Muscle layer of colon (tissue), 2 donors: ENCODE measurements at regions not wholly inside any gene's neighbourhood (a gene's known extent, or its start where the extent isn't known, plus 50 kb on each side); places are given as distances from the start of the nearest gene placed in this dataset.

ENCODE experiments used
- H3K27ac ChIP-seq: one replicate; pipeline ENCODE4 v1.7.0; 2013; ENCODE audit warnings: low read depth, mild to moderate bottlenecking, low read length, moderate library complexity
- H3K27me3 ChIP-seq, 2 donors: one replicate each; pipeline ENCODE4 v1.7.0; 2013; ENCODE audit warnings: low read length in 2 of 2, mild to moderate bottlenecking in 2 of 2; ENCODE audit not compliant: insufficient read depth in 2 of 2, control insufficient read depth in 1 of 2
- H3K36me3 ChIP-seq: one replicate; pipeline ENCODE4 v1.7.0; 2013; ENCODE audit warnings: mild to moderate bottlenecking, low read length; ENCODE audit not compliant: insufficient read depth
- H3K4me1 ChIP-seq: one replicate; pipeline ENCODE4 v1.7.0; 2013; ENCODE audit warnings: mild to moderate bottlenecking, low read length; ENCODE audit not compliant: insufficient read depth
- H3K4me3 ChIP-seq, 2 donors: one replicate each; pipeline ENCODE4 v1.7.0; 2013; ENCODE audit warnings: low read length in 2 of 2, low read depth in 1 of 2, mild to moderate bottlenecking in 1 of 2, moderate library complexity in 1 of 2
- H3K9ac ChIP-seq: one replicate; pipeline ENCODE4 v1.7.0; 2013; ENCODE audit warnings: low read length
- H3K9me3 ChIP-seq: one replicate; pipeline ENCODE4 v1.7.0; 2013; ENCODE audit warnings: mild to moderate bottlenecking, low read length
- donor health status: abdominal sarcoma.
- donor health status: Adenocarcinoma of cecum.

GRCh38 chr1:209517681-209518050 is 65.8 kb upstream of the CAMK1G start:
- Histone ChIP-seq H3K4me1 (no peaks in the 10 kb centered on the region), H3K27me3 (no peaks in the 10 kb centered on the region), H3K9ac (no peak overlapping the region), H3K27ac (no peak overlapping the region), H3K4me3 (no peak overlapping the region), H3K36me3 (no peaks in the 10 kb centered on the region), H3K9me3 (no peaks in the 10 kb centered on the region)

- no peaks in the 10 kb centered on the region for H3K4me1 ChIP-seq
- H3K27ac ChIP-seq: no peak overlapping the region
- H3K36me3 ChIP-seq: no peaks in the 10 kb centered on the region
- H3K9me3 ChIP-seq: no peaks in the 10 kb centered on the region
- H3K27me3 ChIP-seq: no peaks in the 10 kb centered on the region
- H3K4me3 ChIP-seq: no peak overlapping the region
- no peak overlapping the region for H3K9ac ChIP-seq
Observed at GRCh38 chr1:209519786-209520185, 63.7 kb upstream of the CAMK1G start.

- H3K36me3 ChIP-seq: no peaks in the 10 kb centered on the region
- no peaks in the 10 kb centered on the region for H3K27me3 ChIP-seq
- no peaks in the 10 kb centered on the region for H3K4me1 ChIP-seq
- no peaks in the 10 kb centered on the region for H3K9me3 ChIP-seq
- no peak overlapping the region for H3K9ac ChIP-seq
- H3K4me3 ChIP-seq: no peak overlapping the region
- no peak overlapping the region for H3K27ac ChIP-seq
Observed at GRCh38 chr1:209522826-209523225, 60.7 kb upstream of the CAMK1G start.

GRCh38 chr1:209526137-209526536 is 57.4 kb upstream of the CAMK1G start:
- Histone ChIP-seq H3K9me3 (no peaks in the 10 kb centered on the region), H3K9ac (no peak overlapping the region), H3K27ac (no peak overlapping the region), H3K4me3 (no peak overlapping the region), H3K4me1 (no peaks in the 10 kb centered on the region), H3K36me3 (no peaks in the 10 kb centered on the region), H3K27me3 (no peaks in the 10 kb centered on the region)

GRCh38 chr1:209527372-209527771 is 56.1 kb upstream of the CAMK1G start:
- H3K27me3 ChIP-seq: no peaks in the 10 kb centered on the region
- H3K9me3 ChIP-seq: no peaks in the 10 kb centered on the region
- no peak overlapping the region for H3K4me3 ChIP-seq
- no peaks in the 10 kb centered on the region for H3K4me1 ChIP-seq
- no peaks in the 10 kb centered on the region for H3K36me3 ChIP-seq
- H3K9ac ChIP-seq: no peak overlapping the region
- H3K27ac ChIP-seq: no peak overlapping the region

GRCh38 chr1:209527993-209528717 is 55.4 kb upstream of the CAMK1G start:
- Histone ChIP-seq H3K9ac (no peak overlapping the region), H3K27ac (no peak overlapping the region), H3K4me3 (no peak overlapping the region), H3K9me3 (no peaks in the 10 kb centered on the region), H3K4me1 (no peaks in the 10 kb centered on the region), H3K27me3 (no peaks in the 10 kb centered on the region), H3K36me3 (no peaks in the 10 kb centered on the region)

GRCh38 chr1:209529233-209529632 is 54.3 kb upstream of the CAMK1G start:
- Histone ChIP-seq H3K36me3 (no peaks in the 10 kb centered on the region), H3K27me3 (no peaks in the 10 kb centered on the region), H3K27ac (no peak overlapping the region), H3K9me3 (no peaks in the 10 kb centered on the region), H3K4me3 (no peak overlapping the region), H3K9ac (no peak overlapping the region), H3K4me1 (no peaks in the 10 kb centered on the region)

GRCh38 chr1:209531006-209531405 is 52.5 kb upstream of the CAMK1G start:
- H3K4me3 ChIP-seq: no peak overlapping the region
- H3K9me3 ChIP-seq: no peaks in the 10 kb centered on the region
- no peaks in the 10 kb centered on the region for H3K27me3 ChIP-seq
- H3K36me3 ChIP-seq: no peaks in the 10 kb centered on the region
- H3K9ac ChIP-seq: no peak overlapping the region
- H3K27ac ChIP-seq: no peak overlapping the region
- H3K4me1 ChIP-seq: no peaks in the 10 kb centered on the region

- no peaks in the 10 kb centered on the region for H3K9me3 ChIP-seq
- H3K27me3 ChIP-seq: no peaks in the 10 kb centered on the region
- H3K27ac ChIP-seq: no peak overlapping the region
- H3K36me3 ChIP-seq: no peaks in the 10 kb centered on the region
- no peaks in the 10 kb centered on the region for H3K4me1 ChIP-seq
- no peak overlapping the region for H3K4me3 ChIP-seq
- no peak overlapping the region for H3K9ac ChIP-seq
Observed at GRCh38 chr1:209531549-209531948, 52.0 kb upstream of the CAMK1G start.
